GM20431 (cell line): ENCODE measurements at regions not wholly inside any gene's neighbourhood (a gene's known extent, or its start where the extent isn't known, plus 50 kb on each side); places are given as distances from the start of the nearest gene placed in this dataset.

ENCODE experiments used
- in situ Hi-C: fragments of 300-500 bp; cut with MseI, MboI; formaldehyde crosslinking; loops from one replicate; pipeline ENCODE4 v1.15.0; 2020; ENCODE audit warnings: low sequenced_read_pairs; ENCODE audit not compliant: unreplicated experiment

DNA sequence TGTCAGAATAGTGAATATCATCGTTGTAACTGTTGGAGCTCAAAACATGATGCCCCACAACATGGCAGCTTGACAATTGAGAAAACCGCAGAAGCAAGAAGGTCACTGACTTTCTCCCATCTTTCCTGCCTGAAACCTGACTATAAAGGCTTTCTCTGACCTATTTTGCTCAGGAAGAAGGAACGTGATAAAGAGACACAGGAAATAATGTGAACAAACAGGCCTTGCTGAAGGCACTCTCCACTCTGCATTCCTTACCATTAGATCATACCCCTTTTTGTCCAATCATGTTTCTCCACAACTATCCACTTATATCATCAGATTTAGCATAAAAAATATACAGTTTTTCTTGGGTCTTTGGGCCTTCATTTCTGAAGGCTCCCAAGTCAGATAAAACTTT is 916.8 kb downstream of the METTL15 start:
- in situ Hi-C loops, result no loop called here

DNA sequence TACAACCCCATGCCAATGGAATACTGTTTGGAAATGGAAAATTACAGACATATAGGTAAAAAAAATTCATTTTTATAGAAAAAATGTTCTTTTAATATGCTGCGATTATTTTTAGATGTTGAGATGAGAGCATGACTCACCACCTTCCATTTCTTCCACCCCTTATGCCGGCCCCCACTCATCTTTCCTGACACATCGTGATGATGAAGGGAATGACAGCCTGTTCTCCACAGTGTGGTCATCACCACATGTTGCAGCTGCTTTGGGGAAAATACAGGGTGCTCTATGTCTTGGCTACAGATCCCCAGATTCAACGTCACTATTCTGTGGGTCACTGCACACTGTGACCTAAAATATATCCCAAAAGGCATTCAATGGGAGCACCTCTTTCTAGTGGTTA is 916.2 kb downstream of the METTL15 start:
- in situ Hi-C loops, result no loop called here

DNA sequence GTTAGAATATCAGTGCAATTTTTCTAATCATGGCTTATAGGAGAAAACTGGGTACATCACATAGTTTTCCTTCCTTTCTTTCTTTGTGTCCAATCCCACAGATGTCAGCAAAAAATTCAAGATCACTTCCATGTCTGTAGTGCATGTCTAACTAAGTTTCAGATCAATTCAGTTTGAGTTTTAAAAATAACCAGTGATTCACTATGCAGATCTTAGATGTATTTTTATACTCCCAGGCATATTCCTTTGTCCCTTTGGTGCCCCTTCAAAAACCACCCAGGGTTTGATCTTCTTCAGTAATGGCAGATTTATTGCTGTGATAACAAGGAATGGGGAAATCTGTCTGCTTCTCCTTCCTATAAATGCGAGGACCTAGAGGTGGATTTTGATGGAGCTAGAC is 915.6 kb downstream of the METTL15 start:
- in situ Hi-C loops, result no loop called here

DNA sequence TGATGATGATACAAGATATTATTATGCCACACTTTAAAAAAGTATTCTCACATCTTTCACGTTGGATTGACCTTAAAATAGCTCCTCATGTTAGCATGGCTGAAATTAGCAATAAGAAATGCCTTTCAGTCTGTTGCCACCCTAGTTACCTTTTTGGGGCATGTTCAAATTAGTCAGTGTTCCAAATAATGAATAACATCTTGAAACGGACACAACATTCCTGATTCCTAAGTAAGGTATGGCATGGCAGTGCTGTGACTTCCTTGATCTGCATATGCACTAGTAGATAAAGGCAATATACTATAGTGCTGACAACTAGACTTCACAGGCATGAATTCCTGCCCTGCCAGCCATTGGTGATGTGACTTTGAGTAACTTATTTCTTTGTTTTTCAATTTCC is 914.5 kb downstream of the METTL15 start:
- in situ Hi-C loops, result no loop called here

DNA sequence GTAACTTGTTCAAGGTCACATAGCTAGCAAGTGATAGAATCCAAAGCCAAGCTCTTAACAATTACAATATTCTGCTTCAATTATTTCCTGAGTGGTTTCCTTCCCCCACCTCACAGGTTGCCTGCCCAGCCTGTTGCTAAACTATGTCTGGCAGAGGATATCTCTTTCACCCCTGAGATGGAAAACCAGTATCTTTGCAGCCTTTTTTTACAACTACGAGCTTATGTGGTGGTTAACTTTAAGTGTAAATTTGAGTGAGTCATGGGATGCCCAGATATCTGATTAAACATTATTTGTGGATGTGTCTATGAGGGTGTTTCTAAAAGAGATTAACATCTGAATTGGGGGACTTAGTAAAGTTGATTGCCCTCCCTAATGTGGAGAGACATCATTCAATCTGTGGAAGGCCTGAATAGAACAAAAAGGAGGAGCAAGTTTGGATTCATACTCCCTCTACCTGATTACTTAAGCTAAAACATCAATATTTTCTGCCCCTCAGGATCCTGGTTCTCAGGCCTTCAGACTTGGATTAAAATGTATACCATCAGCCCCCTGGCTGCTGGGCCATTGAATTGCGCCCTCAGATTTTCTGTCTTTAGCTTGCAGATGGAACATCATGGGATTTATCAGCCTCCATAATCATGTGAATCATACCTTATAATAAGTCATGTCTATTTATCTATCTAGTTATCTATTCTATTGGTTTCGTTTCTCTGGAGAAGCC is 911.9 kb downstream of the METTL15 start:
- in situ Hi-C loops, result no loop called here

DNA sequence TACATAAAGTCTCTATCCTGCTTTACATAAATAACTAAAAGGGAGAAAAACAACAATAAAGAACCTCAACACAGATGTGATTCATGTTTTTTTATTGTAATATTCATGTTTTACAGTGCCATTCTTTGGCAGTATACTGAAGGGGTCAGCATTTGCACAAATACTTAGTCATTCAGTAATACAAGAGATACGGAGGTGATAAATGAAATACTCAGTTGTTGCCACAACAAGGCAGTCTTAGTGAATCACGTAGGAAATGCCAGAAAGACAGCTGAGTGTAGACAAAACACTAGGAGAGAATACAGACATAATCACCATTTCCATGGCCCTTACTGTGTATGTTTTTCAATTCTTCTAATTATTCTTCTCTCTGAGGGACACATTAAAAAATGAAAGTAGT is 910.4 kb downstream of the METTL15 start:
- in situ Hi-C loops, result no loop called here

DNA sequence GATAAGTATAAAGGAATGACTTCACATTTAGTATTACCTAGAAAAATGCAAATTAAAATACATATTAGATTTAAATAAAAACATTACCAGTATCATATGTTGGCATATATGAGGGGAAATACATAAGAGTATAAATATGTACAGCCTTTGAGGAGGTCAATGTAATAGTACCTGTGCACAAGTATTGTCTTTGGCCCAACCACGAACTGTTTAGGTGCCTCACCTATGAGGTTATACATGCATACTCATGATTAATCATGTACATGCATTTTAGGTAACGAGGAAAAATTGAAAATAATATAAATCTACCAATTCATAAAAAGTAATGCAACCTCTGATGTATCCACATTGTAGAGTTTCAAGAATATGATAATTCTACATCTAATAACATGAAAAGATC is 909.8 kb downstream of the METTL15 start:
- in situ Hi-C loops, result no loop called here

DNA sequence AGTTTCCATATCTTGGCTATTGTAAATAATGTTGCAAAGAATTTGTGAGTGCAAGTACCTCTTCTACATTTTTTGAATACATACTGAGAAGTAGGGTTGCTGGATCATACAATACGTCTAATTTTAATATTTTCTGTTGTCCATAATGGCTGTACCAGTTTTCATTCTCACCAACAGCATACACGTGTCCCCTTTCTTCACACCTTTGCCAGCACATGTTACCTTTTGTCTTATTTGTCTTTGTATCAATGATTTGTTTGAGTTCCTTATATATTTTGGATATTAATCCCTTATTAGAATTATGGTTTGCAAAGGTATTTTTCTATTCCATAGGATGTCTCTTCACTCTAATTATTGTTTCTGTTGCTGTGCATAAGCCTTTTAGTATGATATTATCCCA is 904.3 kb downstream of the METTL15 start:
- in situ Hi-C loops, result no loop called here

DNA sequence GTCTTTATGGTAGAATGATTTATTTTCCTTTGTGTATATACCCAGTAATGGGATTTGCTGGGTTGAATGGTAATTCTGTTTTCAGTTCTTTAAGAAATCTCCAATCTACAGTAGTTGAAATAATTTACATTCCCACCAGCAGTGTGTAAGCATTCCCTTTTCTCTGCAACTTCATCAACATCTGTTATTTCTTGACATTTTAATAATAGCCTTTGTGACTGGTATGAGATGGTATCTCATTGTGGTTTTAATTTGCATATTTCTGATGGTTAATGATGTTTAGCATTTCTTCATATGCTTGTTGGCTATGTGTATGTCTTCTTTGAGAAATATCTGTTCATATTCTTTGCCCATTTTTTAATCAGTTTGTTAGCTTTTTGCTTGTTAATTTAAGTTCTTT is 901.2 kb downstream of the METTL15 start:
- in situ Hi-C loops, result no loop called here

DNA sequence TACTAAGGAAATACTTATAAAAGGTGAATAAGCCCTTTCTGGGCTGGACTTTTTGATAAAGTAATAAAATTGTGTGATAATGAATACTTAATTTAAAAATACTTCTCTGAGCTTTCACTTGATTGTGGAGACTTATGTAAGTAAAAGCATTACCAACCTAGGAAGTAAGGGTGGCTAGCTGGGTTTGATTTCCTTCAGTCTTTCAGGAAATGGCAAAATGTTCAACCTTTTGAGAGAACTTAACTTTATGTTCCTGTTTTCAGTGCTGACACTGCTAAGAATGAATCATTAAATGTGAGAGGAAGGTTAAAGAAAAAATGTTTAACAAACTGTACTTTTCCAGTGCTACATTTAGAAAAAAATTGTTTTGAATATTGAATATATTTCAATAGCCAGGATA is 900.3 kb downstream of the METTL15 start:
- in situ Hi-C loops, result no loop called here

DNA sequence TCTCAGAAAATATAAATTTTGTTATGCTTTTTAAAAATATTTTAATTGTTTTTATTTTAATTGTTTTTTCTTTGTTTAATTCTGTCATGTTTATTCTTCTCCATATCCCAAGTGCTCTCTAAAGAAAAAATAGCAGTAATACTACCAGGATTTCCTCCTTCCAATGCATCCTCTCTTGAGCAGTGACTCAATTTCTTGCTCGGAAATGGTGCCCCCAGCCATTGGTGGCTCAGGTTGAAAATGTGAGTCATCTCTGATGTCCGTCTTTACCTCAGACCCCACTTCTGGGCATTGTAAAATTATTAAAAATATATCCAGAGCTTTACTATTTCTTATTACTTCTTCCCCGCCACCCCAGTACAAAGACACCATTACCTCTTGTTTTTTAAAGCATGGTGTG is 898.5 kb downstream of the METTL15 start:
- in situ Hi-C loops, result no loop called here

DNA sequence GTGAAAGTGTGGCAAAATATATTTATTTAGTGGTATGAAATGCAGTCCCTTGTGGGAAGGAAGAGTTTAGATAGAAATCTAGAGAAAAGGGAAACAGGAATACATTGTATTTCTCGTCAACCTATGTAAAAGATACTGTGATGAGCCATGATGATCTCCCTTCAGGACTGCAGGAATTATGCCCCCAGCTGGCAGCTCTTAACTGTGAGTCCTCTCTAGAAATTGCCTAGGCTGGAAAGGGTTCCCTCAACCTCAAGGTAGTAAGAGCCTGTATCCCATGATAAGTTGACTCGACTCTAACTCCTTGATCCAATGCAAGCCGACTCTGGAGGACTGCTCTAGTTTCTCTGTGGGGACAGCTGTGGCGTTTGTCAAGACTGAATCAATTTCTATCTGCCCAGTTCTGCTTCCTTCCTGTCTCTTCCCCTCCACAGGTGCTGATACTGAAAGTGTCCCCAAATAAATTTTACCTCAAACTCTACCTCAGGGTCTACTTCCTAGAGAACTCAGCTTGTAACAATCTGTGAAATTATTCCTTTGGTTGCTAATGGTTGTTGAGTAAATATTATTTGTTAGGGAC is 897.3 kb downstream of the METTL15 start:
- in situ Hi-C loops, result no loop called here

DNA sequence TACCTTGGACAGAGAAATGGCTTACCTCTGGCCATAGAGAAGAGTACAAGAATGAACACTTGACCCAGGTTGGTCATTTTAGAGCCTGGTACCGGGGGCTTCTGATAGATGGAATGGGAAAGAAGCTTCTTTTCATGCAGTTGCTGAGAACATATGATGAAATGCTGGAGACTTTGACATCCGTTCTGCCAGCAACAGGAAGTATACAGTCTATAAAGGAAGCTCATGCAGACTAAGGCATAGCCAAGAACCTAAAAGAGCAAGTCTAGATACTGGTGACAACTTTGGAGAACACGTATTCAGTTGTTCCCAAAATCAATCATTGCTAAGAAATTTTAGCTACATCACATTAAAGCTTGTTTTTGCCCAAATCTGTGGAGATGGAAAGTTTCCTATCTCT is 894.6 kb downstream of the METTL15 start:
- in situ Hi-C loops, result no loop called here

DNA sequence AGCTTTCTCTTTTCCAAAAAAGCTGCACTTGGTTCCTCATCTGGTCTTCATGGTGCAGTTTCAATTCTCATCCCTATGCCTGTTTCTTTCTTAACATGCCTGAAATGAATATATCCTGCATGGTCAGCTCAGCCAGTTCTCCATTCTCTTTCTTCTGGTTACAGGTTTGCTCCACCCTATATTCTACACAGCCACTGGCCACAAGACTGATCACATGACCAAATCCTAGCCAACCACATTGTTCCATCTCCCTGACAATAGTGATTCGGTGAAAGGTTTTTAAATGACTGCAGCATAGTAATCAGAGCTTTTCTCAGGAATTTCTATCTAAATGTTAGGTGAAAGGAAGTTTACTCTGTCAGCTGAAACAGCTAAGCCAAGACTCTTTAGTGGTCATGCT is 891.4 kb downstream of the METTL15 start:
- in situ Hi-C loops, result no loop called here

DNA sequence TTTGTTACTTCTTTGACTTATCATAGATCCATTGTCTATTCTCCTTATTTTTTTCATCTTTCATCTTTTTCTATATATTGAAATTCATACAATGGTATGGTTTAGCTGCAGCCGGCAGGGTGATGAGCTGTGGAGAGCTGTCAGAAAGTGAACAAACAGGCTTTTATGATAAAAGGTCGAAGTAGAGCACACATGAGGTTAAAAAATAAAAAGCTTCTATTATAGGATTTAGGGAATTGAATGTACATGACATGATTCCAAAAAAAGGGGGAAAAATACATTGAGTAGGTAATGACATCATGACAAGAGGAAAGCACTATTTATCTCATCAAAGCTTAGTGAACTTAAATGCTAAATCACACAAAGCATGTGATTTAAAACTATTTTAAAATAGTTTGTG is 884.8 kb downstream of the METTL15 start:
- in situ Hi-C loops, result no loop called here

DNA sequence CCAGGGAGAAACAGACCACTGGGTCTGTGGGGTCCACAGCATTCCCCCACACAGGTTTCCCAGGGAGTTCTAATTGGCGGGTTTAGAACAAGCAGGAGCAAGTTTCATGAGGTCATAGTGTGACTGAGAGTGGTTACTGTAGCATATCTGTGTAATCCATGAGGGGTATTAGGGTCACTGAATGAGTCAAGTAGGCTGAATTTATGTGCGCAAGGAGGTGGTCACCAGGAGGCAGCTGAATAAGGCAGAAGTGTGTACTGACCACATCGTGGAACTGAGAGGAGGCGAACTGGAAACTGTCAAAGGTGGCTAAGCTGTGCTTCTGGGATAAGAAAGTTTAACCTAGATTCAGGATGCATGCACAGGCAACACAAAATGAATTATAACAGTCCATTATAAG is 876.0 kb downstream of the METTL15 start:
- in situ Hi-C loops, result no loop called here

DNA sequence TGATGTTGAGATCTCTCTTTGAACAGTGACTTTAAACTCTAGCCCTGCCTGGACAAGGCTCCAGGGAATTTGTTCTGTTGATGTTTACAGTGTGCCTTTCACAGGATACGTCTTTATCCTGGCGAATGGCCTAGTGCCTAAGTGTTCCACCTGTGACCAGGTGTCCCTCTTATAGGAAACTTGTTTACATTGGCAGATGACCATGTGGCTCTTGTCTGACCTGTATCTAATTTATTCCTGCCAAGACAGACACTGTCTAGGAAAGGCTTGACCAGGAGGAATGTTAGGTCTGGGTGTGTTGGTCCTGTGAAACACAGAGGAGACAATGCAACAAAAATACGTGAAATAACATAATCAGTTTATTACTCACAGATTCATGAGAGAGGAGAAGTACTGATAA is 875.6 kb downstream of the METTL15 start:
- in situ Hi-C loops, result no loop called here

DNA sequence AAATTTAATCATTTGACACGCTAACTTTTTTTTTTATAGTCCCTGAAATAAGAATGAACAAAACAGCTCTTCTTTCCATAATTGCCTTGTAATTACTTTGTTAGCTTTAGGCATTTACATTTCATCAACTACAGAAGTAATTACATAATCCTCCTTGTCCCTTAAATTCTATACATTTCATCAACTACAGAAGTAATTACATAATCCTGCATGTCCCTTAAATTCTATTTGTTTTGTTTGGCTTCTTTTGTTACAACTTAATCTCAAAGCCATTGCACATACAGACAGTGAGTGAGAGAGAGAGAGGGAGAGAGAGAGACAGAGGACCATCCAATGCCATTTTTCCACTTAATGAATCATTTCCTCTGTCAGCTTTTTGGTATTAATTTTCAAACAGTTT is 873.2 kb downstream of the METTL15 start:
- in situ Hi-C loops, result no loop called here

DNA sequence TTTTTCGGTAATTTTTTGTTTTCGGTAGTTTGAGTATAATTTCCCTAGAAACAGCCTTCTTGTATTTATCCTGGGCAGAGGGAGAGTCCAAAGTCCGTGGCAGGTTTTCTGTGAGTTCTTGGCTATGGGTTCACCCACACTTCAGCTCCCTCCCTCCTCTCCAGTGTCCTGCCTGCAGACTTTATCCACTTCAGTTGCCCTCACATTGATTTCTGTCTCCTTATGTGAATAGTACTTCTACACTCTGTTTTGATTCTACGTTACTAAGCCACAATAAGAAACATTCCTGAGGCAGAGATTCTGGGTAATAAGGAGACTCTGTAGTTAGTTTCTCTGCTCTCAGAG is 868.6 kb downstream of the METTL15 start:
- in situ Hi-C loops, result no loop called here

DNA sequence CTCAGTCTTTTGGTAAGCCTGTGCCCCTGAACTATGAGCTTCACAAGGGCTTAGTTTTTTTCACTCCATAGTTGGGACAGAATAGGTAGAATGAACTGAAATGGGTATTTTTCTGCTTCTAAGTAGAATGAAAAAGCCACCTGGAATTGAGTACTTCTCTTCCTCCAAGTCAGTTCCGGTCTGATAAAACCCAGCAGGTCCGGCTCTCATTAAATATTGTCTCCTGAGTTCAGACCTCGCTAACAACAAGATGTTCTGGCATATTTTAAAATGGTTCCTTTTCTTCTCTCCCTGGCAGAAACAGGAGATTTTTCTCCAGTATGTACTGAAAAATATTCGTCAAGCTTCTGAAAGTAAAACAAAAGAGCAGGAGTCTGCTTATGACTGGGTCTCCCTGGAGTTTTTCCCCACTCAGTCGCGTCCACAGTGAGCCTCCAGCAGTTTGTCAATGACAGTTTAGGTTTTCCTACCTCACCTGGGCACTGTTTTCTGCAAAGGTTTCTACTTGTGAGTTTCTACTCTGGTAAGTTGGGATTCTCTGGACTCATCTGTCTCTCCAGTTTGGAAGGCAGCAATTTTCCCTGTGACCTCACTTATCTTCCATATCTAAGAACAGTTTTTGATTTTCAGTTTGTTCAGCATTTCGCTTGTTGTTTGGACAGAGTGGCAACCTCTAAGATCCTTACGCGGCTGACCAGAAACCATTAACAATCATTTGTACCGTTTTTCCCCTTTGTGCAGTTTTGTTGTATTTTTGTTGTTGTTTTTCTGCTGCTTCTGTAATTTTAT is 868.0 kb downstream of the METTL15 start:
- in situ Hi-C loops, result no loop called here

DNA sequence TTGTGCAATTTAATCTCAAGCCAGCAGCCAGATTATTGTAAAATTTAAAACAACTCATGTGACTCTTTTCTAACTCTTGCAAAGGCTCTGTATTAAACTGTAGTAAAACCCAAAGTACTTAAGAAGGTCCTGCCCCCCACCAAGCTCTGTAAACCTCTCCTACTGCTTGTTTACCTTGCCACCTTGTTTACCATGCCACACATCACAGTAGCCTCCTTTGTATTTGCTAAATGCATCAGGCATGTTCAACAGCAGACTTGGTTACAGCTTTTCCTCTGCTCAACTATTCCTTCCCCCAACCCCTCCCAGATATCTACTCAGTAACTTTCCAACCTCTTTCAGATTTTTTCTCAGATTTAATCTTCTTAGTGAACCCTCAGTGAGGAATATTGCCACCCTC is 861.6 kb downstream of the METTL15 start:
- in situ Hi-C loops, result no loop called here

DNA sequence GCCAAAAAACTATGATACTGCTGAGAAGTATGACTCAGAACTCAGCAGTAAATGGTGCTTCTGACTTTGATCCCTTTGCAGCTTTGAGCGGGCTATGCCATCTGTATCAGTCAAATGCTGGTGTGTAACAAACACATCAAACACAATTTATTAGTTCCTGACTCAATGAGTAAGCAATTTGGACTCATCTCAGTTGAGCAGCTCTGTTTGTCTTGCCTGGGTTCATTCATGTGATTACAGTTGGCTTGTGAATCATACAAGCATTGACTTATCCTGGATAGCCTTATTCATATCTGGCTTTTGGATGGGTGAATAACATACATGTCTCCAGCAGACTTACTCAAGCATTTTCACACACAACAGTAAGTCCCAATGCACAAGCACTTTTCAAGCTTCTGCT is 858.8 kb downstream of the METTL15 start:
- in situ Hi-C loops, result no loop called here
